ENCODE measurements at regions not wholly inside any gene's neighbourhood (a gene's known extent, or its start where the extent isn't known, plus 50 kb on each side); places are given as distances from the start of the nearest gene placed in this dataset.

DNA sequence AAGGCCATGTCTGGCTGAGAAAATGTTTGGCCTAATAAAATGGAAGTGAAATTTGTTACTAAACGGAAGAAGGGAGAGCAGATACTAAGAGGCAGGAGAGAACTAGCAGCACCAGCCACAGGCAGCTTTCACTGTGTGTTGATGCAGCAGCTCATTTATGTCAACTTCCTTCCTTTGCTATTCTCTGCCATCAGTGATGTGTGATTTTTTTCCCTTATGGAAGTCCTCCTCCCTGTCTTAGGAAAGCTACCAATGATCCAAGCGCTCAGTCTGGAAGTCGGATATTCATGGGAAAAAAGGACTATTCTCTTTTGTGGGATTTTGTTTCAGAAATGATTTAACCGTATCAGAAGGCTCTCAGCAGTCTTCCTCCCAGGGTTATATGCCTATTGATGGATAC, 1629.2 kb downstream of the CDH8 start:
- TF ChIP-seq EP300 (IDR thresholded peaks at IDR 0.05), result no peak
- TF ChIP-seq, protein P1, sequence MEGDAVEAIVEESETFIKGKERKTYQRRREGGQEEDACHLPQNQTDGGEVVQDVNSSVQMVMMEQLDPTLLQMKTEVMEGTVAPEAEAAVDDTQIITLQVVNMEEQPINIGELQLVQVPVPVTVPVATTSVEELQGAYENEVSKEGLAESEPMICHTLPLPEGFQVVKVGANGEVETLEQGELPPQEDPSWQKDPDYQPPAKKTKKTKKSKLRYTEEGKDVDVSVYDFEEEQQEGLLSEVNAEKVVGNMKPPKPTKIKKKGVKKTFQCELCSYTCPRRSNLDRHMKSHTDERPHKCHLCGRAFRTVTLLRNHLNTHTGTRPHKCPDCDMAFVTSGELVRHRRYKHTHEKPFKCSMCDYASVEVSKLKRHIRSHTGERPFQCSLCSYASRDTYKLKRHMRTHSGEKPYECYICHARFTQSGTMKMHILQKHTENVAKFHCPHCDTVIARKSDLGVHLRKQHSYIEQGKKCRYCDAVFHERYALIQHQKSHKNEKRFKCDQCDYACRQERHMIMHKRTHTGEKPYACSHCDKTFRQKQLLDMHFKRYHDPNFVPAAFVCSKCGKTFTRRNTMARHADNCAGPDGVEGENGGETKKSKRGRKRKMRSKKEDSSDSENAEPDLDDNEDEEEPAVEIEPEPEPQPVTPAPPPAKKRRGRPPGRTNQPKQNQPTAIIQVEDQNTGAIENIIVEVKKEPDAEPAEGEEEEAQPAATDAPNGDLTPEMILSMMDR (IDR thresholded peaks at IDR 0.05), result no peak
- TF ChIP-seq POLR2AphosphoS5 (IDR thresholded peaks at IDR 0.05), result no peak
